ENCODE measurements at regions not wholly inside any gene's neighbourhood (a gene's known extent, or its start where the extent isn't known, plus 50 kb on each side); places are given as distances from the start of the nearest gene placed in this dataset.

DNA sequence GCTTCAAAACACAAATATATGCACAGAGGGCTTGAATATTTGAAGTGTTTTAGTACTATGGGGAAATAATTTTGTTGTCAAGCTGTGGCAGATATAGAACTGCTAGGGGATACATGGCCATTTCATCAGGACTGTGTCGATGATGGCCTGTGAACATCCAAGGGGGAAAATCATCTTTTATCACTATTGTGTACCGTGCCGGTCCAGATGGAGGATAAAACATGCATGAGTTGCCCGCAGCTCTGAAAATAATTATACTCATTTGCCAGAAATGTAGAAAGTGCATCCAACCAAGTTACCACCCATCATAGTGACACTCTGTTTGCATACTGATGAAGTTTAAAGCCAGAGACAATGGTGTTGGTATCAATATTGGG is 405.9 kb downstream of the ZSWIM6 start:
- H3K27ac ChIP-seq (ENCODE audit: low read depth, low read length), result no peak overlapping the region
- H3K4me1 ChIP-seq (ENCODE audit: control insufficient read depth, insufficient read depth, low read length), result peaks cover 15% of the 10 kb centered on the region
- no peaks in the 10 kb centered on the region for H3K27me3 ChIP-seq (ENCODE audit: control insufficient read depth, insufficient read depth, low read length)
- no peaks in the 10 kb centered on the region for H3K9me3 ChIP-seq (ENCODE audit: control insufficient read depth, insufficient read depth, low read length)
- no peak overlapping the region for H3K9ac ChIP-seq (ENCODE audit: low read depth, low read length)
- H3K4me3 ChIP-seq (ENCODE audit: low read depth, low read length), result no peak overlapping the region
- no peaks in the 10 kb centered on the region for H3K36me3 ChIP-seq (ENCODE audit: control insufficient read depth, insufficient read depth, low read length)

DNA sequence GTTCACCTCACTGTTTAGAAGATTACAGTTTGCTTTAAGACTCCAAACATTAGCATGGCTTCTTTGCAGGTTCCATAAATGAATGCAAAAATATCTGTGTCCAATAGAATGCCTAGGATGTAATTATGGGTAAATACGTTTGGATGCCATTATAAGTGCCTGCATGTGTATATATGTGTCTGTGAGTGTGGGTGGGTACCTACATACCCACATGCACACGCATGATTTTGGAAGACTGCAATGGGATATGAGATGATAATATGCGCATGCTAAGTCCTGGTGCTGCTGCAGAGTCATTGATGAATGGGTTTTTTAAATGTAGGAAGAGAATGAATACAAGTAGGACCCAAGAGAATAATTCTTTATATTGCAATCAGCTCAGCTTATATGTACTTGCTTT is 406.4 kb downstream of the ZSWIM6 start:
- Histone ChIP-seq H3K9me3 (ENCODE audit: control insufficient read depth, insufficient read depth, low read length) (no peaks in the 10 kb centered on the region), H3K4me1 (ENCODE audit: control insufficient read depth, insufficient read depth, low read length) (peaks cover 12% of the 10 kb centered on the region; the same call in 1 of the 2 replicates), H3K9ac (ENCODE audit: low read depth, low read length) (no peak overlapping the region), H3K27ac (ENCODE audit: low read depth, low read length) (no peak overlapping the region), H3K36me3 (ENCODE audit: control insufficient read depth, insufficient read depth, low read length) (no peaks in the 10 kb centered on the region), H3K4me3 (ENCODE audit: low read depth, low read length) (no peak overlapping the region), H3K27me3 (ENCODE audit: control insufficient read depth, insufficient read depth, low read length) (no peaks in the 10 kb centered on the region)

DNA sequence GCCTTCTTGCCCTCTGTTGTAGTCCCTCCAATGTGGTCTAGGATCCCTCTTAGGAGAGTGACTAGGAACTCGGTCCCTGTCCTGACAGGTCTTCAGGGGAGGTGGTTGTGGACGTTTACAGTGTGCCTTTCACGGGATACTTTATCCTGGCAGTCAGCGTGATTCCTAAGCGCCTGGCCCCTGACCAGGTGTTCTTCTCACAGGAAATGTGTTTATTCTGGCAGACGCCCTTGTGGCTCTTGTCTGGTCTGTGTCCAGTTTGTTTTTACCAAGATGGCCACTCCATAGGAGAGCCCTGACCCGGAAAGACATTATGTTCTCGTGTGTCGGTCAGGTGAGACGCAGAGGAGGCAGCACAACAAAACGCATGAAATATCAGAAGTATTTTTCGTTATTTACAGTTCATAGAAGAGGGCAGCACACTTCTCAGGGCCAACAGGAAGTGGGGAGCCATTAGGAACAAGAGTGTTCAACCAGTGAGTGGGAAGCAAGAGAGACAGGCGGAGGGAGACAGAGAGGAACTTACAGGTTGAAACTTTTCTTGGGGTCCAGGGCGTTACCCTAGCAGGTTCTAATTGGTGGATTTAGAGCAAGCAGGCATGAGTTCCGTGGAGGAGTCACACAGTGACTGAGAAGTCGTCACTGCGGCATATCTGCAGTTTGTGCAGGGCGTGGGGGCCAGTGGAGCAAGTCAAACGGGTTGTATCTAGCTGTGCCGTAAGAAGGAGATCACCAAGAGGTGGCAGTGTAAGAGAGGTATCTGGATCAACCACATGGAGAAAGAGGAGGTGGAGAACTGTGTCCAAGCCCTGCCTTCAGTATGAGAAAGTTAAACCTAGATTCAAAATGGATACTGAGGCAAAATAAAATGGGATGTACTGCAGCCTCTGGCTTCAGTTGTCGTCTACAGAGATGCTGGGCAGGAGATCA is 412.9 kb downstream of the ZSWIM6 start:
- no peak overlapping the region for H3K27ac ChIP-seq (ENCODE audit: low read depth, low read length)
- no peaks in the 10 kb centered on the region for H3K27me3 ChIP-seq (ENCODE audit: control insufficient read depth, insufficient read depth, low read length)
- no peak overlapping the region for H3K4me3 ChIP-seq (ENCODE audit: low read depth, low read length)
- H3K4me1 ChIP-seq (ENCODE audit: control insufficient read depth, insufficient read depth, low read length), result no peaks in the 10 kb centered on the region
- no peaks in the 10 kb centered on the region for H3K9me3 ChIP-seq (ENCODE audit: control insufficient read depth, insufficient read depth, low read length)
- no peaks in the 10 kb centered on the region for H3K36me3 ChIP-seq (ENCODE audit: control insufficient read depth, insufficient read depth, low read length)
- no peak overlapping the region for H3K9ac ChIP-seq (ENCODE audit: low read depth, low read length)

DNA sequence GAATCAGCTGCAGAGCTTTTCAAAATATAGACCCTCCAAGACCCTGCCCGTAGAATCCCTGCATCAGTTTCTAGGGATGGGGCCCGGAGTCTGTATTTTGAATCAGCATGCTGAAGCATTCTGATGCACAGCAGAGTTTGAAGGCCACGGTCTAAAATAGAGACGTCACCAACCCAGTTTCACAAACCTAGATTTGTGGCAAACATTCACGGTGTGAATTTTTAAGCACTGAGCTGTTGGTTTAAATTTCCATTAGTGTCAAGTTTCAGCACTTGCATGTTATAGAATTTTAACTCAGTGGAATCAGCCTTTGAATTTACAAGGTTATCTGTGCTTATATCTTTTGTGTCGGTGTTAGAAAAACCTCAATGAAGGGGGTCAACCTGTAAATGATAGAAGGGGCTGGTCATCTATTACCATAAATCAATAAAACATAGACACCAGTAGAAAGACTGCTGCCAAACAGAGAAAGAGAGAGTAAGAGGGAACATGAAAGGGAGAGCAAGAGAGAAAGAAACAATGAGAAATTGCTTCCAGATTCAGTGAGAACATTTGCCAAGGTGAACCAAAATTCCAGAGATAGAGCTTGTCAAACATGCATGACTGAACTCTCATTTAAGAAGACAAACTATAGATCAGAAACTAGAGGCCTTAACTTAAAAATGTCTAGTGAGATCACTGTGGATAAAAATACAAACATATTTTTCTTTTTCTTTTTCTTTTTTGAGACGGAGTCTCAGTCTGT is 414.9 kb downstream of the ZSWIM6 start:
- no peak overlapping the region for H3K9ac ChIP-seq (ENCODE audit: low read depth, low read length)
- no peaks in the 10 kb centered on the region for H3K27me3 ChIP-seq (ENCODE audit: control insufficient read depth, insufficient read depth, low read length)
- no peak overlapping the region for H3K4me3 ChIP-seq (ENCODE audit: low read depth, low read length)
- no peaks in the 10 kb centered on the region for H3K36me3 ChIP-seq (ENCODE audit: control insufficient read depth, insufficient read depth, low read length)
- no peaks in the 10 kb centered on the region for H3K9me3 ChIP-seq (ENCODE audit: control insufficient read depth, insufficient read depth, low read length)
- no peak overlapping the region for H3K27ac ChIP-seq (ENCODE audit: low read depth, low read length)
- no peaks in the 10 kb centered on the region for H3K4me1 ChIP-seq (ENCODE audit: control insufficient read depth, insufficient read depth, low read length)

DNA sequence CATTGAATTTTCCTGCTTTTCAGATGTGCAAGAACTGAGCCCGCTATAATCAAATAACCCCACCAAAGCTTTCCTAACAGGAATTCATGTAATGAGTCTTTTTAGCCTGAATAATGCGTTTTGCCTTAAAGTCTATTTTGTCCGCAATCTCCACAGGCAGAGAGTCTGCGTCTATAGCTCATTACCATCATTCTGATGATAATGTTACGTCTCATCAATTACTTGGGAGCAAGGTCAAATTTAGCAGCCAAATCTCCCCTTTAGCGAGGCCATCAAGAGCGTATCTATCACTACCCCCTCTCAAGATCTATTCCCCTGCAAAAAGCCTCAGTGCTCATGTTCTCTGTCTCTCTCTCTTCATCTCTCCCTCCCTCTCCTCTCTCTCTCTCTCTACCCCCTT is 416.1 kb downstream of the ZSWIM6 start:
- Histone ChIP-seq H3K4me3 (ENCODE audit: low read depth, low read length) (no peak overlapping the region), H3K27ac (ENCODE audit: low read depth, low read length) (no peak overlapping the region), H3K9me3 (ENCODE audit: control insufficient read depth, insufficient read depth, low read length) (no peaks in the 10 kb centered on the region), H3K4me1 (ENCODE audit: control insufficient read depth, insufficient read depth, low read length) (no peaks in the 10 kb centered on the region), H3K36me3 (ENCODE audit: control insufficient read depth, insufficient read depth, low read length) (no peaks in the 10 kb centered on the region), H3K9ac (ENCODE audit: low read depth, low read length) (no peak overlapping the region), H3K27me3 (ENCODE audit: control insufficient read depth, insufficient read depth, low read length) (no peaks in the 10 kb centered on the region)

DNA sequence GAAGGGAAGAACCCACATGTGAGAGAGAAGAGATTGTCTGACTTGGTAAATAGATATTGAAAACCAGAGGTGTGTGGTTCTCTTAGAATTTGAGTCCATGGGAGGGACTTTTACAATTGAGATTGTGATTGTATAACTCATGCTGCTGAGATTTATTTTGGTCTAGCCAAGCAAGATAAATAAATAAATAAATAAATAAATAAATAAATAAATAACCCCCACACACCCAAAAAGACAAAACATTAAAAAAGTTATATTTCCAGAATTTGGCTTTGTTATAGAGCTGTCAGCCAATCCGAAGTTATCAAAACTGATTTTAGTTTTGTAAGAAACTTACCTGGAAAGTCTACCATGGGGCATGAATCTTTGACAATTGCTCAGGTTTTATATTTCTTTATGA is 416.6 kb downstream of the ZSWIM6 start:
- Histone ChIP-seq H3K9me3 (ENCODE audit: control insufficient read depth, insufficient read depth, low read length) (no peaks in the 10 kb centered on the region), H3K9ac (ENCODE audit: low read depth, low read length) (no peak overlapping the region), H3K4me1 (ENCODE audit: control insufficient read depth, insufficient read depth, low read length) (no peaks in the 10 kb centered on the region), H3K27ac (ENCODE audit: low read depth, low read length) (no peak overlapping the region), H3K36me3 (ENCODE audit: control insufficient read depth, insufficient read depth, low read length) (no peaks in the 10 kb centered on the region), H3K27me3 (ENCODE audit: control insufficient read depth, insufficient read depth, low read length) (no peaks in the 10 kb centered on the region), H3K4me3 (ENCODE audit: low read depth, low read length) (no peak overlapping the region)

DNA sequence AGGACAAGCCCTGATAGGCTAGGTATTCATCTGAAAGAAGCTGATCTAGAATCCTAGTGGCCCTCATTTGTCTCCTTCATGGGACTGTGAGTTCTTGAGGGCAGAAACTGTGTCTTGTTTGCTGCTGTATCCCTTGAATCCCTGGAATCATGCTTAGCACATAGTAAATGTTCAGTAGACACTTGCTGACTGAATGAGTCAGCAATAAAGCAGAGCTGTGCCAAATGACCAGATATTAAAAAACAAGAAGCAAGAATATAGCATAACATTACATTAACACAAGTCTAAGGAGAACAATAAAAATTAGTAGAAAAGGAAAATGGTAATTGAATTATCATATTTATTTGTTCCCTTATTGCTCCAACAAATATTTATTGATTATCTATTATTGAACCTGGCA is 420.5 kb downstream of the ZSWIM6 start:
- Histone ChIP-seq H3K27ac (ENCODE audit: low read depth, low read length) (no peak overlapping the region), H3K9ac (ENCODE audit: low read depth, low read length) (no peak overlapping the region), H3K4me1 (ENCODE audit: control insufficient read depth, insufficient read depth, low read length) (peaks cover 11% of the 10 kb centered on the region; the same call in 1 of the 2 replicates), H3K9me3 (ENCODE audit: control insufficient read depth, insufficient read depth, low read length) (no peaks in the 10 kb centered on the region), H3K36me3 (ENCODE audit: control insufficient read depth, insufficient read depth, low read length) (no peaks in the 10 kb centered on the region), H3K27me3 (ENCODE audit: control insufficient read depth, insufficient read depth, low read length) (no peaks in the 10 kb centered on the region), H3K4me3 (ENCODE audit: low read depth, low read length) (no peak overlapping the region)

DNA sequence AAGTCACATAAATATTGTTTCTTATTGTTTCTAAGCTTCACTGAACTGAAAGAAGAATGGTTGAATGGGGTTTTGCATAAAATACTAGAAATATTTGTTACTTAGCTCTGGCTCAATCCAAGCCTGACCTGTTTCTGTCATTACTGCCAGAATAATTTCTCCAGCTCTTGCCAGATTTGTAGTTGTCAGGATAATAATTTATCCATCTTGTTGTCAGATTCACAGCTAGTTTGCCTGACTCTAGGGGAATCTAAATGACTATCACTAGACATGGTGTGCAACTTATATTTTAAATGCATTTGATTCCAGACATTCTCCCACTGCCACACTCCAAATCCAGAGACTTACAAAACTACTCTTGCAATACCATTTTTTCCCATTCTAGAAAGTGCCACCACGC is 422.7 kb downstream of the ZSWIM6 start:
- H3K9ac ChIP-seq (ENCODE audit: low read depth, low read length), result no peak overlapping the region
- H3K36me3 ChIP-seq (ENCODE audit: control insufficient read depth, insufficient read depth, low read length), result no peaks in the 10 kb centered on the region
- no peak overlapping the region for H3K4me3 ChIP-seq (ENCODE audit: low read depth, low read length)
- H3K9me3 ChIP-seq (ENCODE audit: control insufficient read depth, insufficient read depth, low read length), result no peaks in the 10 kb centered on the region
- H3K27ac ChIP-seq (ENCODE audit: low read depth, low read length), result no peak overlapping the region
- H3K27me3 ChIP-seq (ENCODE audit: control insufficient read depth, insufficient read depth, low read length), result no peaks in the 10 kb centered on the region
- H3K4me1 ChIP-seq (ENCODE audit: control insufficient read depth, insufficient read depth, low read length), result peaks cover 11% of the 10 kb centered on the region; the same call in 1 of the 2 replicates

DNA sequence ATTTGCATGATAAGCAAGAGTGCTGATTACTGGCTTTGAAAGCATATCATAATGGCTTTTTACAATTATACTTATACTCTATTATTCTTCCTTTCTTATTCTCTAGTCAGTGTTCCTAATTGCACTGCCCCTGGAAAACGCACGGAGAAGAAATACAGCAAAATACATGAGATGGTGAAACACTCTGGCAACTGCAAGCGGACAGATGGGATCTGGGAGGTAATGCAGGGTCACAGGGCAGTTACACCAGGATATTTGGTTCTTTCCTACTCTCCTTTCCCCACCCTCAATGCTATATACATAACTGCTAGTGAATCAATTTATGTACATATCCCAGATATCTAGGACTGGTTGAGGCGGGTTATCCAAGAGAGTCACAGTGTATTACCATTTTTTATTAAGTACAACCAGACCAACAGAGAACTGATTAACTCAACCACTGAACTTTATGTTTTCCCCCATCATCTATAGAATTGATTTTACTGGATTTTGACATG is 423.7 kb downstream of the ZSWIM6 start:
- H3K4me1 ChIP-seq (ENCODE audit: control insufficient read depth, insufficient read depth, low read length), result peaks cover 11% of the 10 kb centered on the region; the same call in 1 of the 2 replicates
- H3K4me3 ChIP-seq (ENCODE audit: low read depth, low read length), result no peak overlapping the region
- H3K27ac ChIP-seq (ENCODE audit: low read depth, low read length), result no peak overlapping the region
- no peaks in the 10 kb centered on the region for H3K36me3 ChIP-seq (ENCODE audit: control insufficient read depth, insufficient read depth, low read length)
- H3K27me3 ChIP-seq (ENCODE audit: control insufficient read depth, insufficient read depth, low read length), result no peaks in the 10 kb centered on the region
- H3K9me3 ChIP-seq (ENCODE audit: control insufficient read depth, insufficient read depth, low read length), result no peaks in the 10 kb centered on the region; the same call in 1 of the 2 replicates
- H3K9ac ChIP-seq (ENCODE audit: low read depth, low read length), result no peak overlapping the region

DNA sequence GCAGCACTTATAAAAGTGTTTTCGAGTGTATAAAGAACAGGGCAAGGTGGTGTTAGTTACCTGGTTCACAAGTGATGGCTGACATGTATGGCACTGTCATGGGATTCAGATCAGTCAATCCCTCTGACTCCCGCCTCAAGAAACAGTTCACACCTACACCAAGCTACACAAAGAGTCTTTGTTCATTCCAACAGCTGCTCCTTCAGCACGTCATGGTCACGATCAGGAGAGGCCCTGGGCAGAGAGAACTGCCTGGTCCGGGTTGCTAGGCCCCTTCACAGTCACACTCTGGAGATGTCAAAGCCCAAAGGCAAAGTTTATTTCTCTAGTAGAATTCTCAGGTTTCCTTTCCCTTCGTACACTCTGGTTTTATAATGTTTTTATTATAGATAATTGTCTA is 426.7 kb downstream of the ZSWIM6 start:
- Histone ChIP-seq H3K4me1 (ENCODE audit: control insufficient read depth, insufficient read depth, low read length) (peaks cover 11% of the 10 kb centered on the region; the same call in 1 of the 2 replicates), H3K36me3 (ENCODE audit: control insufficient read depth, insufficient read depth, low read length) (no peaks in the 10 kb centered on the region), H3K27me3 (ENCODE audit: control insufficient read depth, insufficient read depth, low read length) (no peaks in the 10 kb centered on the region), H3K27ac (ENCODE audit: low read depth, low read length) (no peak overlapping the region), H3K9me3 (ENCODE audit: control insufficient read depth, insufficient read depth, low read length) (no peaks in the 10 kb centered on the region; the same call in none of the 2 replicates), H3K4me3 (ENCODE audit: low read depth, low read length) (no peak overlapping the region), H3K9ac (ENCODE audit: low read depth, low read length) (no peak overlapping the region)

DNA sequence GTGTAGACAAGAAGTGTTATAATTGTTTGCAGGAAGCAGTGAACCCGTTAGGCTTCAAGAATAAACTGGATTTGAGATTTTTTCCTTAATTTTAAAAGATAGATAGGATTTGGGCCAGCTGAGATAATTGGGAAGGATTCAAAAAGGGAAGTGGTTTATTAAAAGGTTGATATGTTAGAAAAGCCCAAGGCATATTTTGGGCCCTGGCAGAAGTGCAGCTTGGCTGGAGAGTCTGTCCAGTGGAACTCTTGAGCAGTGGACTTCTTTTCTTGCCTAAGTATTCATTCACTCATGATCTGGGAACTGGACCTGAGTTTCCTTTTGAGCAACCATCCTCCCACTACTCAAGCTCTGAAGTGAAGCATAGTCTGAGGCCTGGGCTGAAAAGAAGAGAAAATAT is 433.4 kb downstream of the ZSWIM6 start:
- H3K9ac ChIP-seq (ENCODE audit: low read depth, low read length), result no peak overlapping the region
- no peak overlapping the region for H3K27ac ChIP-seq (ENCODE audit: low read depth, low read length)
- H3K4me1 ChIP-seq (ENCODE audit: control insufficient read depth, insufficient read depth, low read length), result no peaks in the 10 kb centered on the region
- H3K36me3 ChIP-seq (ENCODE audit: control insufficient read depth, insufficient read depth, low read length), result no peaks in the 10 kb centered on the region
- H3K9me3 ChIP-seq (ENCODE audit: control insufficient read depth, insufficient read depth, low read length), result no peaks in the 10 kb centered on the region; the same call in none of the 2 replicates
- no peaks in the 10 kb centered on the region for H3K27me3 ChIP-seq (ENCODE audit: control insufficient read depth, insufficient read depth, low read length)
- no peak overlapping the region for H3K4me3 ChIP-seq (ENCODE audit: low read depth, low read length)
